HUDEP-2 (cell line): ENCODE measurements at regions not wholly inside any gene's neighbourhood (a gene's known extent, or its start where the extent isn't known, plus 50 kb on each side); places are given as distances from the start of the nearest gene placed in this dataset.
A peak's percentile ranks its signal among the peaks of the same experiment; 100 is the strongest.

Source experiments
- DNase-seq, 76 experiments: peaks; one replicate each; lab custom pipeline; 2025; ENCODE audit not compliant: unreplicated experiment in 76 of 76; lab: John Stamatoyannopoulos, UW

- DNase-seq, result no peak
These were observed 86.6 kb upstream of the DKK2 start for GRCh38 chr4:107122736-107123135.

- no peak for DNase-seq
These were observed 84.5 kb upstream of the DKK2 start for GRCh38 chr4:107120661-107121060.

GRCh38 chr4:107117726-107118125 lies 81.6 kb upstream of the DKK2 start:
- DNase-seq, result no peak

- DNase-seq, result no peak
These were observed 79.2 kb upstream of the DKK2 start for GRCh38 chr4:107115185-107115847.

GRCh38 chr4:107114059-107114458 lies 77.9 kb upstream of the DKK2 start:
- no peak for DNase-seq

GRCh38 chr4:107098401-107098800 lies 62.3 kb upstream of the DKK2 start:
- DNase-seq, result no peak

- DNase-seq, result peak in 1 of 76 experiments; percentile 0
These were observed 58.9 kb upstream of the DKK2 start for GRCh38 chr4:107094976-107095375.

GRCh38 chr4:107094332-107094731 lies 58.2 kb upstream of the DKK2 start:
- DNase-seq, result peak in 1 of 76 experiments; percentile 0
